Natural killer cell treated with Interleukin-12 subunit alpha and Interleukin-12 subunit beta and Interleukin-15 and Interleukin-18, amount 100 ng/mL, for 72 hours (primary cell): ENCODE measurements at regions not wholly inside any gene's neighbourhood (a gene's known extent, or its start where the extent isn't known, plus 50 kb on each side); places are given as distances from the start of the nearest gene placed in this dataset.
"Not testable (repeated sequence)": the region's sequence is repeated elsewhere in the genome, so short reads cannot be mapped to it uniquely, and the experiment has no call there.

Experiments used
- ATAC-seq, 2 donors: fragments of 150-1000 bp; cut with Tn5 transposase in 1 of 2; sonication (Bioruptor Pico), chemical (Tn5 transposase) in 1 of 2; 2 replicates each; pipeline ENCODE4 v1.10.0; 2021
- DNase-seq: peaks from one replicate; pipeline ENCODE4 v3.0.0; 2022; ENCODE audit warnings: low spot score
- H3K27ac Mint-ChIP-seq, 2 donors: 1 replicate in 1 of 2; 2 replicates in 1 of 2; pipeline ENCODE4 v1.8.0; 2022; ENCODE audit warnings: mixed read lengths in 2 of 2, mild to moderate bottlenecking in 1 of 2, moderate library complexity in 1 of 2
- H3K27me3 Mint-ChIP-seq, 2 donors: 1 replicate in 1 of 2; 2 replicates in 1 of 2; pipeline ENCODE4 v1.8.0; 2022; ENCODE audit warnings: mixed read lengths in 2 of 2
- H3K36me3 Mint-ChIP-seq: one replicate; pipeline ENCODE4 v1.8.0; 2022; ENCODE audit warnings: mixed read lengths
- H3K4me1 Mint-ChIP-seq, 2 donors: 1 replicate in 1 of 2; 2 replicates in 1 of 2; pipeline ENCODE4 v1.8.0; 2022; ENCODE audit warnings: low read depth in 2 of 2, mixed read lengths in 2 of 2, mild to moderate bottlenecking in 1 of 2
- H3K4me3 Mint-ChIP-seq: one replicate; pipeline ENCODE4 v1.8.0; 2022; ENCODE audit warnings: mixed read lengths
- H3K9me3 Mint-ChIP-seq: 2 replicates; pipeline ENCODE4 v1.8.0; 2022; ENCODE audit warnings: mixed read lengths

GRCh38 chr2:111309231-111310075, 188.7 kb downstream of the BCL2L11 start:
- not testable (repeated sequence) for H3K4me1 Mint-ChIP-seq, H3K4me3 Mint-ChIP-seq, H3K27me3 Mint-ChIP-seq, DNase-seq, ATAC-seq, H3K36me3 Mint-ChIP-seq, H3K27ac Mint-ChIP-seq, H3K9me3 Mint-ChIP-seq

GRCh38 chr2:111310395-111310794, 189.7 kb downstream of the BCL2L11 start:
- not testable (repeated sequence) for H3K9me3 Mint-ChIP-seq, H3K36me3 Mint-ChIP-seq, H3K4me1 Mint-ChIP-seq, ATAC-seq, H3K27me3 Mint-ChIP-seq, H3K27ac Mint-ChIP-seq, H3K4me3 Mint-ChIP-seq, DNase-seq

- not testable (repeated sequence) for H3K27me3 Mint-ChIP-seq, H3K9me3 Mint-ChIP-seq, H3K4me3 Mint-ChIP-seq, H3K36me3 Mint-ChIP-seq, H3K27ac Mint-ChIP-seq, H3K4me1 Mint-ChIP-seq, ATAC-seq, DNase-seq
Measured at GRCh38 chr2:111311568-111311967, 190.9 kb downstream of the BCL2L11 start.

GRCh38 chr2:111312897-111313607, 192.3 kb downstream of the BCL2L11 start:
- H3K4me3 Mint-ChIP-seq, H3K9me3 Mint-ChIP-seq, H3K27me3 Mint-ChIP-seq, H3K27ac Mint-ChIP-seq, ATAC-seq, H3K4me1 Mint-ChIP-seq, DNase-seq, H3K36me3 Mint-ChIP-seq: not testable (repeated sequence)

DNA sequence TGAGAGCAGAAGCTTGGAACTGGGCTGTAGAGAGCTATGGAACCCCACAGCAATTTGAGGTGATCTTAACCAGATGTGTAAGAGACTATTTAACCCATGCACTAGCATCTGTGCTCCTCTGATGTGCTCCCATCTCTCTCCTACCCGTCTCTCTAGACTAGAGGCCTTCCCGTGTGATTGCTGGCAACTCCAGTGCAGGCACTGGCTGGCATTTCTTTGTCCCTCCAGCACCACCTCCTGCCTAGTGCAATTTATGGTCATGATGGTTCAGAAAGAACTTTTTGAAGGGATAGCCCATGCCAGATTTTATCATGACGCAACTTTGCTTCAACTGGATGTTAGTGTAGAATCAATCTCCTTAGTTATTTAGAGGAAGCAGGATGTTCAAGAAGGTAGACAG, 193.0 kb downstream of the BCL2L11 start:
- not testable (repeated sequence) for H3K9me3 Mint-ChIP-seq, H3K4me1 Mint-ChIP-seq, H3K36me3 Mint-ChIP-seq, H3K4me3 Mint-ChIP-seq, H3K27me3 Mint-ChIP-seq, H3K27ac Mint-ChIP-seq, DNase-seq, ATAC-seq

- H3K36me3 Mint-ChIP-seq, H3K4me3 Mint-ChIP-seq, H3K9me3 Mint-ChIP-seq, H3K27ac Mint-ChIP-seq, DNase-seq, H3K4me1 Mint-ChIP-seq, H3K27me3 Mint-ChIP-seq: not testable (repeated sequence)
- ATAC-seq, result peak; percentile 67 to 81
Measured at GRCh38 chr2:111315188-111315917, 194.6 kb downstream of the BCL2L11 start.

DNA sequence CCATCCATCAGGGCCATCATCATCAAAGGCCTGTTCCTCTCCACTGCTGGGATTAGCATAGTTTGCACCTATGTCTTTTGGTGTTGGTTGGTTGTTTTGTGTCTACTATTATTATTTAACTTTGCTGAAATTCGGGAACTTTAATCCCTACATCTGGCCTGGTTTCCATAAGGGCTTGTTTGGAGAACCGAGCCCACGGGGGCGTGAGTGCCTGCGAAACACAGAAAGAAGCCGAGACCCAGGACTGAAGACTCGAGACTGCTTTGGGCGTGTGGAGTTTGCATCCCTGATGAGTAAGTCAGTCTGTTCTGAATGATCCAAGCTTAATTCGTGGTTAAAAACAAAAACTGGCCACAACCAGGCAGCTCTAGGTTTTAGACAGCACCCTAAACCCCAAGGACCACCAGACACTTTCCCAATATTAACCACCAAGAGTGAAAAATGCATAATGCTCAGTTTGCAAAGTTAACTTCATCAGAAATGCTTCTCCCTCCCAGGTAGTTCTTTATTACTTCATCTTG, 195.6 kb downstream of the BCL2L11 start:
- not testable (repeated sequence) for H3K9me3 Mint-ChIP-seq, H3K27me3 Mint-ChIP-seq, H3K4me1 Mint-ChIP-seq, DNase-seq, H3K36me3 Mint-ChIP-seq
- Mint-ChIP-seq H3K27ac (peak overlapping the region in 1 of 2 donors; percentile 43), H3K4me3 (peak overlapping the region; percentile 54)
- ATAC-seq, result peak; percentile 67 to 80

DNA sequence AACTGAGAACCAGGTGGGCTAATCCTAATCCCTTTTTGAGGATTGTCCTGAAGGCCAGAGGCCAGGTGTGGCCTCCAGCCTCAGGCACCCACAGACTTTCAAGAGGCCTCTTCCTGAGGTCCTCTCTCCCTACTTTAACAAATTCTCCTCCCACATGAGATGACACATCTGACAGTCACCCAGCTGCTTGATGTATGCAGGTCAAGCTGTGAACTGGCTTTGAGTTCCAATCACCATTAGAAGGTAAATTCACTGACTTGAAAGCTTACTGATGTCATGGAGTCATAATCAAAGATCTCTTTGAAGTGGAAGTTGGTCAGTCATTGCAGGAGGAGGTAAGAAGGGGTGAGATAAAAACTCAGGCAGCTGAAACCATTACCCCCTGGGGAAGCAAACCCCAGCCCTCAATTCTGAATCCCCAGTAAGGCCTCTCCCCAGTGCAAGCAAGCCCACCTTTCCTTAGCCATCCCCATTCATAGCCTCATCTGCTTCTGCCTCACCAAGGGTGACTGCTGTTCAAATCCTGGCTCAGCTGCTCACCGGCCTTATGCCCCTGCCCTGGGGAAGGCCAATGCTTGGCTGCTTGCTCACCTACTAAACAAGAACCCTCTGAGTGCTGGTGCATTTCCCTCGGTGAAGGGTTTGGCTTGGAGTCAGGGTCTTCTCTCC, 196.3 kb downstream of the BCL2L11 start:
- H3K27ac Mint-ChIP-seq, H3K9me3 Mint-ChIP-seq, DNase-seq, H3K27me3 Mint-ChIP-seq, H3K4me3 Mint-ChIP-seq, H3K36me3 Mint-ChIP-seq, H3K4me1 Mint-ChIP-seq: not testable (repeated sequence)
- peak; percentile 36 to 45 for ATAC-seq

DNA sequence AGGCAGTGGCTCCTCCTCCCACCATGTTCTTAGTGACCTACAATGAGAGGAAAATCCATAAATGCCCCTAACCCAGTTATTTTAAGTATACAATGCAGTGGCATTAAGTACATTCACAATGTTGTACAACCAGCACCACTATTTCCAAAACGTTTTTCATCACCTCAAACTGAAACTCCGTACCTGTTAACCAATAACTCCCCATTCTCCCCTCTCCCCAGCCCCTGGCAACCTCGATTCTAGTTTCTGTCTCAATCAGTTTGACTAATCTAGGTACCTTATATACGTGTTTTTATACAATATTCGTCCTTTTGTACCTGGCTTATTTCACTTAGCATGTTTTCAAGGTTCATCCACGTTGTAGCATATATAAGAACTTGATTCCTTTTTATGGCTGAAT, 198.8 kb downstream of the BCL2L11 start:
- H3K36me3 Mint-ChIP-seq, H3K9me3 Mint-ChIP-seq, H3K27ac Mint-ChIP-seq, H3K4me1 Mint-ChIP-seq, H3K4me3 Mint-ChIP-seq, H3K27me3 Mint-ChIP-seq, DNase-seq: not testable (repeated sequence)
- peak; percentile 43 to 45 for ATAC-seq

DNA sequence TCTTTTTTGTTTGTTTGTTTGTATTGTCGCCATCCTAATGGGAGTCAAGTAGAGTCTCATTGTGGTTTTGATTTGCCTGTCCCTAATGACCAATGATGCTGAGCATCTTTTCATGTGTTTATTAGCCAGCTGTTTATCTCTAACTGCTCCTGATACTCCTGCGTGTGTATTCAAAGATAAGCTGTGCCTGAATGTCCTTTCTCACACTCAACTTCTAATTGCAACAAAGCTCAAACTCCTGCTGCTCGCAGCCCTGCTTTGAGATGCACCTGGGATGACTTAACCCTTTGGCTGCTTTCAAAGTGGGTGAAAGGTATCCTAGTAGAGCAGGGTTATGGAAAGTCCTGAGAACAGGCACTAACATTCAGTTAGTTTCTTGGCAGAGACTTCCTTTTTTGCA, 199.6 kb downstream of the BCL2L11 start:
- H3K9me3 Mint-ChIP-seq, H3K36me3 Mint-ChIP-seq, H3K27ac Mint-ChIP-seq, ATAC-seq, H3K4me1 Mint-ChIP-seq, H3K4me3 Mint-ChIP-seq, DNase-seq, H3K27me3 Mint-ChIP-seq: not testable (repeated sequence)

DNA sequence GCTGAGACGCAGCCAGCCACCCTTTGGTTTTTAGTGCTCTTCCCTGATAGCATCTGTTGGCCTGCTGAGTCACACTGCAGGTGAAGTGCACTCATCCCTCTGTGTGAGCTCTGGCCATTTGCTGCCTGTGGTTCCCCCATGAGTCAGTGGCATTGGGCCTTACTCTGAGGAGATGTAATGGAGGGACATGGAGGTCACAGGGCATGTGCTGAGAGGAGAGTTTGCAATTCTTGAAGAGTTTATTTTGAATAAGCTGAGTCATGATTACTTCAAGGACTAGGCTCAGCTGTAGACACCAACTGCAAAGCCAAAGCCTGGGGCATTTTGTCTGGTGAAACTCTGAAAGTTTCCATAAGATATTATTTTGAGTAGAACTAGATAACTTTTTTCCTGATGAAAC, 200.3 kb downstream of the BCL2L11 start:
- not testable (repeated sequence) for H3K27ac Mint-ChIP-seq, H3K4me1 Mint-ChIP-seq, H3K4me3 Mint-ChIP-seq, H3K27me3 Mint-ChIP-seq, H3K9me3 Mint-ChIP-seq, DNase-seq, H3K36me3 Mint-ChIP-seq
- peak; percentile 70 to 76 for ATAC-seq

GRCh38 chr2:111323384-111323783, 202.7 kb downstream of the BCL2L11 start:
- not testable (repeated sequence) for H3K4me1 Mint-ChIP-seq, H3K27me3 Mint-ChIP-seq, H3K27ac Mint-ChIP-seq, DNase-seq, ATAC-seq, H3K4me3 Mint-ChIP-seq, H3K9me3 Mint-ChIP-seq, H3K36me3 Mint-ChIP-seq

DNA sequence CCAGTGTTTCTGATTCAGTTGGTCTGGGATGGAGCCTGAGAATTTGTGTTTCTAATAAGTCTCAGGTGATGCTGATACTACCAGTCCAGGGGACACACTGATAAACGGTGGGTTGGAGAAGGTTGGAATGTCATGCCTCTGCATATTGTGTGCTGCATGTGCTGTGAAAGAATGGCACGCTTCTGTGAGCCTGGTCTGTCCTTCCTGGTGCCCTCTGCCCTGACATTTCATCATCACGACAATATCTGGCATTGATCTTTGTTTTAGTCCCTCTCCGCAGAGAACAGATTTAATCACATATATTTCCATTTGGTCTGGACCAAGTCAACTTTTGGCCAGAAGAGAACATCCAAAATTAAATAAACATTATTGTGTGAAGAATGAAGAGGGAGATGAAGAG, 207.0 kb downstream of the BCL2L11 start:
- not testable (repeated sequence) for ATAC-seq, H3K27me3 Mint-ChIP-seq, H3K4me3 Mint-ChIP-seq

More for the DNA sequence above, 207.0 kb downstream of the BCL2L11 start:
- not testable (repeated sequence) for H3K27ac Mint-ChIP-seq, H3K4me1 Mint-ChIP-seq, H3K36me3 Mint-ChIP-seq, H3K9me3 Mint-ChIP-seq, DNase-seq
